NOMO-1 treated with DMSO at 0.1 percent for 48 hours (cell line): ENCODE measurements at regions not wholly inside any gene's neighbourhood (a gene's known extent, or its start where the extent isn't known, plus 50 kb on each side); places are given as distances from the start of the nearest gene placed in this dataset.

ENCODE experiments used
- DNase-seq: peaks from one replicate; lab custom pipeline; 2025; ENCODE audit not compliant: unreplicated experiment; lab: John Stamatoyannopoulos, UW

- DNase-seq: no peak
Measured at GRCh38 chr4:35138449-35138848, 1105.9 kb downstream of the ARAP2 start.

- no peak for DNase-seq
Measured at GRCh38 chr4:35147761-35148160, 1096.6 kb downstream of the ARAP2 start.

- DNase-seq: no peak
Measured at GRCh38 chr4:35151816-35152572, 1092.3 kb downstream of the ARAP2 start.

GRCh38 chr4:35163168-35163567, 1081.1 kb downstream of the ARAP2 start:
- DNase-seq: no peak

- DNase-seq: no peak
Measured at GRCh38 chr4:35164063-35164462, 1080.3 kb downstream of the ARAP2 start.

- no peak for DNase-seq
Measured at GRCh38 chr4:35166466-35166865, 1077.8 kb downstream of the ARAP2 start.

- DNase-seq: no peak
Measured at GRCh38 chr4:35167385-35167784, 1076.9 kb downstream of the ARAP2 start.

GRCh38 chr4:35175487-35175886, 1068.8 kb downstream of the ARAP2 start:
- no peak for DNase-seq

GRCh38 chr4:35175894-35176293, 1068.4 kb downstream of the ARAP2 start:
- no peak for DNase-seq

GRCh38 chr4:35182451-35182850, 1061.9 kb downstream of the ARAP2 start:
- DNase-seq: no peak

- no peak for DNase-seq
Measured at GRCh38 chr4:35189988-35190613, 1054.2 kb downstream of the ARAP2 start.

GRCh38 chr4:35201403-35201802, 1042.9 kb downstream of the ARAP2 start:
- no peak for DNase-seq

- no peak for DNase-seq
Measured at GRCh38 chr4:35216636-35217035, 1027.7 kb downstream of the ARAP2 start.

- DNase-seq: no peak
Measured at GRCh38 chr4:35217331-35217730, 1027.0 kb downstream of the ARAP2 start.

- no peak for DNase-seq
Measured at GRCh38 chr4:35228313-35228712, 1016.0 kb downstream of the ARAP2 start.

- DNase-seq: no peak
Measured at GRCh38 chr4:35229021-35229420, 1015.3 kb downstream of the ARAP2 start.

- DNase-seq: no peak
Measured at GRCh38 chr4:35237924-35238323, 1006.4 kb downstream of the ARAP2 start.

- no peak for DNase-seq
Measured at GRCh38 chr4:35238793-35239192, 1005.5 kb downstream of the ARAP2 start.

- no peak for DNase-seq
Measured at GRCh38 chr4:35246493-35246892, 997.8 kb downstream of the ARAP2 start.

GRCh38 chr4:35247047-35247446, 997.3 kb downstream of the ARAP2 start:
- DNase-seq: no peak

GRCh38 chr4:35250331-35250730, 994.0 kb downstream of the ARAP2 start:
- no peak for DNase-seq

GRCh38 chr4:35250761-35251160, 993.6 kb downstream of the ARAP2 start:
- no peak for DNase-seq

- no peak for DNase-seq
Measured at GRCh38 chr4:35252071-35252470, 992.2 kb downstream of the ARAP2 start.
